H1 (cell line): ENCODE measurements at regions not wholly inside any gene's neighbourhood (a gene's known extent, or its start where the extent isn't known, plus 50 kb on each side); places are given as distances from the start of the nearest gene placed in this dataset.

Source experiments
- CTCF ChIA-PET: fragments of 300-600 bp; sonication (Branson Sonifier 250); formaldehyde crosslinking; loops from one replicate; lab custom pipeline; 2021; ENCODE audit not compliant: partially characterized antibody; lab: Charles Lee
- POLR2A ChIA-PET: fragments of 300-600 bp; sonication (Branson Sonifier 250); formaldehyde crosslinking; loops from one replicate; lab custom pipeline; 2021; ENCODE audit warnings: inconsistent platforms; ENCODE audit not compliant: partially characterized antibody; lab: Charles Lee
- DNase-seq, 2 experiments: peaks; one replicate each; pipeline versions ENCODE4 v3.0.0 to v3.0.0-alpha.2; 2010 to 2022; ENCODE audit warnings: low spot score in 2 of 2, low read depth in 1 of 2, mixed read lengths in 1 of 2
- FAIRE-seq: peaks from 2 replicates; lab custom pipeline; 2011; peaks lifted over from hg19 to GRCh38; lab: Jason Lieb, UNC
- H2AFZ ChIP-seq: 2 replicates; pipeline ENCODE4 v1.8.1; 2012; ENCODE audit warnings: low read length, inconsistent platforms
- H2AK5ac ChIP-seq: 2 replicates; pipeline ENCODE4 v1.6.1; 2013; ENCODE audit warnings: low read depth, low read length
- H2BK120ac ChIP-seq: replicated peaks from 2 replicates; pipeline ENCODE3; 2013; ENCODE audit warnings: low read depth, low read length, inconsistent platforms
- H2BK12ac ChIP-seq: 2 replicates; pipeline ENCODE4 v1.6.1; 2013; ENCODE audit warnings: low read depth, low read length
- H2BK15ac ChIP-seq: 2 replicates; pipeline ENCODE4 v1.6.1; 2013; ENCODE audit warnings: low read length
- H2BK20ac ChIP-seq: 2 replicates; pipeline ENCODE4 v1.6.1; 2013; ENCODE audit warnings: low read length
- H2BK5ac ChIP-seq: 2 replicates; pipeline ENCODE4 v1.6.1; 2013; ENCODE audit warnings: low read depth, low read length
- H3K14ac ChIP-seq: 2 replicates; pipeline ENCODE4 v1.6.1; 2013; ENCODE audit warnings: inconsistent platforms; ENCODE audit not compliant: insufficient read length
- H3K18ac ChIP-seq: 2 replicates; pipeline ENCODE4 v1.6.1; 2013; ENCODE audit warnings: low read length; ENCODE audit errors: extremely low read depth
- H3K23ac ChIP-seq: 2 replicates; pipeline ENCODE4 v1.6.1; 2013; ENCODE audit warnings: inconsistent platforms; ENCODE audit not compliant: insufficient read length
- H3K23me2 ChIP-seq: 2 replicates; pipeline ENCODE4 v1.6.1; 2013; ENCODE audit warnings: low read depth, low read length
- H3K27ac ChIP-seq: 2 replicates; pipeline ENCODE4 v1.6.1; 2011; ENCODE audit warnings: low read depth, low read length, inconsistent platforms
- H3K27me3 ChIP-seq, 4 experiments: replicated peaks in 1 of 4; 1 replicate in 1 of 4; 2 replicates in 3 of 4; pipeline versions ENCODE4 v1.6.1 to v1.8.1; 2011 to 2013; ENCODE audit warnings: low read length in 3 of 4, mild to moderate bottlenecking in 3 of 4, inconsistent platforms in 2 of 4, mixed read lengths in 2 of 4, moderate library complexity in 1 of 4; ENCODE audit not compliant: control insufficient read depth in 3 of 4, insufficient read depth in 3 of 4; ENCODE audit errors: extremely low read depth in 1 of 4
- H3K36me3 ChIP-seq, 4 experiments: 2 replicates each; pipeline versions ENCODE4 v1.6.1 to v1.8.1; 2011 to 2013; ENCODE audit warnings: mild to moderate bottlenecking in 4 of 4, low read length in 3 of 4, moderate library complexity in 2 of 4, control low read depth in 1 of 4, inconsistent platforms in 1 of 4; ENCODE audit not compliant: insufficient read depth in 4 of 4, control insufficient read depth in 2 of 4
- H3K4ac ChIP-seq: replicated peaks from 2 replicates; pipeline ENCODE3; 2013; ENCODE audit warnings: low read length, low read depth, mixed read lengths, inconsistent platforms; ENCODE audit not compliant: insufficient read length
- H3K4me1 ChIP-seq, 4 experiments: replicated peaks in 1 of 4; 1 replicate in 1 of 4; 2 replicates in 3 of 4; pipeline versions ENCODE4 v1.6.1 to v1.8.1; 2011 to 2013; ENCODE audit warnings: low read length in 3 of 4, inconsistent platforms in 2 of 4, mixed read lengths in 1 of 4; ENCODE audit not compliant: insufficient read depth in 4 of 4, control insufficient read depth in 3 of 4
- H3K4me2 ChIP-seq, 2 experiments: 2 replicates each; pipeline versions ENCODE4 v1.6.1 to v1.8.1; 2011 to 2013; ENCODE audit warnings: low read depth in 2 of 2, low read length in 2 of 2, control low read depth in 1 of 2, inconsistent platforms in 1 of 2, mild to moderate bottlenecking in 1 of 2; ENCODE audit not compliant: insufficient read depth in 1 of 2
- H3K4me3 ChIP-seq, 4 experiments: fragments of 200-600, 300-600 bp in 1 of 4; sonication (generic), shearing (Covaris generic), sonication (Bioruptor Twin) in 1 of 4; 2 replicates each; pipeline versions ENCODE4 v1.5.1 to v1.8.1; 2011 to 2016; ENCODE audit warnings: low read length in 4 of 4, low read depth in 3 of 4, control low read depth in 2 of 4, inconsistent platforms in 2 of 4, mild to moderate bottlenecking in 2 of 4, mixed read lengths in 1 of 4, moderate library complexity in 1 of 4; ENCODE audit not compliant: insufficient read depth in 2 of 4; ENCODE audit errors: extremely low read depth in 1 of 4
- H3K56ac ChIP-seq: replicated peaks from 2 replicates; pipeline ENCODE3; 2013; ENCODE audit warnings: low read depth, mild to moderate bottlenecking, mixed read lengths, low read length, inconsistent platforms; ENCODE audit not compliant: insufficient read length
- H3K79me1 ChIP-seq: 2 replicates; pipeline ENCODE4 v1.6.1; 2013; ENCODE audit warnings: low read depth, low read length, control low read depth
- H3K79me2 ChIP-seq, 2 experiments: 2 replicates each; pipeline versions ENCODE4 v1.6.1 to v1.8.1; 2012 to 2013; ENCODE audit warnings: low read length in 2 of 2, mild to moderate bottlenecking in 2 of 2, inconsistent platforms in 1 of 2; ENCODE audit not compliant: insufficient read depth in 2 of 2, control insufficient read depth in 1 of 2
- H3K9ac ChIP-seq, 4 experiments: replicated peaks in 1 of 4; 1 replicate in 1 of 4; 2 replicates in 3 of 4; pipeline versions ENCODE4 v1.6.1 to v1.8.1; 2011 to 2013; ENCODE audit warnings: low read depth in 3 of 4, low read length in 3 of 4, control low read depth in 2 of 4, mild to moderate bottlenecking in 2 of 4, moderate library complexity in 2 of 4, inconsistent platforms in 1 of 4; ENCODE audit errors: extremely low read depth in 1 of 4
- H3K9me3 ChIP-seq, 2 experiments: 2 replicates each; pipeline versions ENCODE4 v1.6.1 to v1.8.1; 2012 to 2013; ENCODE audit warnings: mild to moderate bottlenecking in 2 of 2, moderate library complexity in 2 of 2, control low read depth in 1 of 2, inconsistent platforms in 1 of 2, low read depth in 1 of 2, low read length in 1 of 2, mixed read lengths in 1 of 2; ENCODE audit not compliant: insufficient read depth in 2 of 2
- H4K20me1 ChIP-seq, 2 experiments: replicated peaks in 1 of 2; 2 replicates each; pipeline versions ENCODE3 to v1.8.1; 2011 to 2013; ENCODE audit warnings: inconsistent platforms in 2 of 2, low read length in 2 of 2, mild to moderate bottlenecking in 1 of 2; ENCODE audit not compliant: insufficient read depth in 2 of 2, control insufficient read depth in 1 of 2
- H4K5ac ChIP-seq: 2 replicates; pipeline ENCODE4 v1.6.1; 2013; ENCODE audit warnings: low read length, low read depth, mixed read lengths, inconsistent platforms; ENCODE audit not compliant: insufficient read length
- H4K8ac ChIP-seq: 2 replicates; pipeline ENCODE4 v1.8.0; 2013; ENCODE audit warnings: mild to moderate bottlenecking, moderate library complexity, low read length, inconsistent platforms; ENCODE audit not compliant: insufficient read depth; ENCODE audit errors: extremely low read depth
- H4K91ac ChIP-seq: replicated peaks from 2 replicates; pipeline ENCODE3; 2013; ENCODE audit warnings: low read length, mixed read lengths, inconsistent platforms; ENCODE audit not compliant: insufficient read length
- CHD2 ChIP-seq: IDR thresholded peaks from 2 replicates; pipeline ENCODE4 v1.6.1; 2012; ENCODE audit warnings: low read length, improper control_type of control experiment
- FOSL1 ChIP-seq: IDR thresholded peaks from 2 replicates; pipeline ENCODE4 v1.6.1; 2011; ENCODE audit warnings: mild to moderate bottlenecking, low read depth, low read length, moderate library complexity; ENCODE audit not compliant: insufficient read depth
- JUN ChIP-seq: IDR thresholded peaks from 2 replicates; pipeline ENCODE4 v1.6.1; 2011; ENCODE audit warnings: low read depth, mild to moderate bottlenecking, improper control_type of control experiment, low read length
- WGBS, 2 experiments: shearing (Covaris generic) in 1 of 2; methylation state at CpG; one replicate each; pipeline versions ENCODE4 v1.1.6 to v1.1.7; 2013 to 2015; ENCODE audit warnings: low lambda C conversion rate in 2 of 2, mixed read lengths in 2 of 2, inconsistent platforms in 1 of 2, low coverage in 1 of 2, missing lambda C conversion rate in 1 of 2; ENCODE audit not compliant: insufficient replicate concordance in 2 of 2, insufficient coverage in 1 of 2, insufficient read length in 1 of 2; ENCODE audit errors: extremely low coverage in 1 of 2, missing lambda C conversion rate in 1 of 2; 5-methylcytosine and 5-hydroxymethylcytosine counted together

DNA sequence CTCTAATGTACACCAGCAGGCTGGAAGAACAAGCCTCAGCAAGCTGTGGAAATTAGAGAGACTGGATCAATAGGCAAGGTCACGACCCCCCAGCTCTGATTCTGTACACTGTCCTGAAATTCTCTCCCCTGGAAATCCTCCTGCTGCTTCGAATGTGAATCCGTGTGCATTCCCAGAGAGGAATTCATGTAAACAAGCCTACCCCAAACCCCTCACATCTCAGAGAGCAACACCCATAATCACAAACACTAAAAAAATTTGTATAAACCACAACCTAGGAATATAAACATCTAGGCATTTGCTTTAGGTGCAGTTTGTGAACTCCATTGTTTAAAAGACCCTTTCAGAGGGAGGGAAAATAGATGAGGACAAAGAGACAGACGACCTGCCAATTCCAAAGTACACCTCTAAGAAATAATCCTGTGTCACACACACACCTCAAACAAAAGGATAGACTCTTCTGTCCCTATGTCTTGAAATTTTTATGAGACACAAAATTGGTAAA, 325.2 kb downstream of the WDR72 start:
- Histone ChIP-seq H2BK5ac (no peak overlapping the region), H3K27me3 (no peaks in the 10 kb centered on the region; a peak in 1 of 7 replicates), H3K36me3 (no peaks in the 10 kb centered on the region), H3K4me1 (peaks cover 0 to 3% (median 0%) of the 10 kb centered on the region in 4 experiments; a peak in 2 of 7 replicates), H3K27ac (no peak overlapping the region), H3K4ac (no peak overlapping the region), H4K5ac (no peak overlapping the region), H2AFZ (no peak overlapping the region; the same call in 1 of the 2 replicates), H2BK12ac (no peak overlapping the region), H4K8ac (no peak overlapping the region), H3K4me3 (no peak overlapping the region), H4K20me1 (no peaks in the 10 kb centered on the region), H3K9me3 (no peaks in the 10 kb centered on the region), H3K9ac (no peak overlapping the region), H2BK15ac (no peak overlapping the region), H2BK20ac (no peak overlapping the region), H3K79me1 (no peaks in the 10 kb centered on the region), H3K56ac (no peak overlapping the region), H3K18ac (no peak overlapping the region), H2BK120ac (no peak overlapping the region), H3K4me2 (no peak overlapping the region), H3K79me2 (no peaks in the 10 kb centered on the region), H4K91ac (no peak overlapping the region), H3K23ac (no peak overlapping the region), H3K14ac (no peak overlapping the region), H2AK5ac (no peak overlapping the region), H3K23me2 (no peaks in the 10 kb centered on the region)
- FAIRE-seq (no peak), DNase-seq (no peak)
- CTCF ChIA-PET, result no interaction called here
- POLR2A ChIA-PET, result no interaction called here
- 94% methylated on average over 4 of the region's 4 CpGs; no CpG with 5 or more reads in 1 of the 2 experiments for WGBS, 2 experiments
- TF ChIP-seq JUN (no peak), FOSL1 (no peak), CHD2 (no peak)
